HG03432 (cell line): ENCODE measurements at regions not wholly inside any gene's neighbourhood (a gene's known extent, or its start where the extent isn't known, plus 50 kb on each side); places are given as distances from the start of the nearest gene placed in this dataset.

Source experiments
- ATAC-seq: cut with Tn5 transposase; IDR thresholded peaks from one replicate; pipeline ENCODE4 v1.9.1; 2021; ENCODE audit warnings: mild to moderate bottlenecking, moderate library complexity; ENCODE audit not compliant: unreplicated experiment

DNA sequence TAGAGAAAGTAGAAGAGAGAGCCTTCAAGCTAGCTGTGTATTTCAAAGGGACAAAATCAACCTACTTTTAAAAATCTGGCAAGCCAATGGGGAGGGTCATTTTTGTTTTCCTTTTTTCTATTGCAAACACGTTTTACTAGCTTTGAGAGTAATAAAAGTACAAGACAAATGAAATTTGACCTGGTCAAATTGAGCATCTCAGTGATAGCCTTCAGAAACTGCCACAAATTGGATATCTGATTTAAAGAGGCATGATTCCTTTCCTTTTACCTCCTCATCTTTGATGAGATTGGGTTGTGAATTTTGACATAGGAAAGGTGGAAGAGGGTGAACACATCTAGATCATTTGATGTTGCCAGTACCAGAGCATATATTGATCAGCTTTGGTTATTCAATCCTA is 53.6 kb upstream of the RBMS3 start:
- no peak for ATAC-seq
